HL-60/S4 (cell line): ENCODE measurements at regions not wholly inside any gene's neighbourhood (a gene's known extent, or its start where the extent isn't known, plus 50 kb on each side); places are given as distances from the start of the nearest gene placed in this dataset.
"Not testable (repeated sequence)": the region's sequence is repeated elsewhere in the genome, so short reads cannot be mapped to it uniquely, and the experiment has no call there.

Experiments used
- in situ Hi-C: fragments of 300-500 bp; cut with MboI; formaldehyde crosslinking; loops from 2 replicates; pipeline ENCODE4 v1.14.3; 2022; ENCODE audit warnings: low sequenced_read_pairs

DNA sequence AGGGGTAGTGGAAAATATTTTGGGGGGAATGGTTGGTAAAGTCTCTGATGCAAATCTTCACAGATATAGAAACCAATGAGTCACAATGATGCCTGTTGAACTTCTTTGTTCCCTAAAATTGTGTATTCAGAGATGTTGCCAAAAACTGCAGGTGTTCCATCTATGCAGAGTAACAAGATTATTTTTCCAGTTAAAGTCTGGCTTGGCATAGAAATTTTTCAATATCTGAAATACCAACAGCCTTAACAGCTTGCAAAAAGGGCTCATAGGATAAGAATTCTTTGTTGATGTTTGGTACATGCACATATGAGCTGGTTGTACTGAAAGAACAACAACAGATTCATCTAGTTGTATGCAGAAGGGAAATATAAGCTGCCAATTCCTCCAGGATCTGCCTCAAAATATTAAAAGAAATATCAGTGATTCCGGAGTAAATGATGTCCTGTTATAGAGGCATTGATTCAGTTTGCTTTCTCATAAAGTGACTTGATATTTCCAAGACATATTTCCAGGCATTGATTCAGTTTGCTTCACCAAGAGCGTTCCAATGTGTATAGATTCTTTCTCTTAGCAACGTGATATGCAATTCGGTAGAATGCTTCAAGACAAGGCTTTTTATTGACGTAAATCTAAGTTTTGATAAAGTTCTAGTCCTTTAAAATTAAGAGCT is 564.4 kb downstream of the TMA16 start:
- in situ Hi-C loops: no loop called here

DNA sequence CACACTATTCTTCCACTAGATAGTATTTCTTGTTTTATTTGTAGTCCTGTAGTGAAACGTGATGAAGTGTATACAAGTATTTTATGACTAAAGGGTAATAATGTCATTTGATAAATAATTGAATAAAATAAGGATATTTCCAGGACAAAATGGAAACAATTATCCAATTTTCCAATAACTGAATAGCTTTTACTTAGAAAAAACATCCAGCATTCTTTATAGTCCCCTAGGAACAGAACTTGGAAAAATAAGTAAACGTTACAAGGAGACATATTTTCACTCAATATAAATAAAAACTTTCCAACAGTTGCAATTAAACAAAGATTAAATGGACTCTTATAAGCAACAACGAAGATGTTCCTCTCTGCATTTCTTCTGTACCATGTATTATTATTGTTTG is 566.0 kb downstream of the TMA16 start:
- in situ Hi-C loops: no loop called here

DNA sequence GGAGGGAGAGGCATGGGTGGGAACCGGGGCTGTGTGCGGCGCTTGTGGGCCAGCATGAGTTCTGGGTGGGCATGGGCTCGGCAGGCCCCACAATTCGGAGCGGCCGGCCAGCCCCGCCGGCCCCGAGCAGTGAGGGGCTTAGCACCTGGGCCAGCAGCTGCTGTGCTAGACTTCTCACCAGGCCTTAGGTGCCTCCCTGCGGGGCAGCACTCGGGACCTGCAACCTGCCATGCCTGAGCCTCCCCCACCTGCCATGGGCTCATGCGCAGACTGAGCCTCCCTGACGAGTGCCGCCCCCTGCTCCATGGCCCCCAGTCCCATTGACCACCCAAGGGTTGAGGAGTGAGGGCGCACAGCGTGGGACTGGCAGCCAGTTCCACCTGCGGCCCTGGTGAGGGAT is 573.9 kb downstream of the TMA16 start:
- in situ Hi-C loops: no loop called here

DNA sequence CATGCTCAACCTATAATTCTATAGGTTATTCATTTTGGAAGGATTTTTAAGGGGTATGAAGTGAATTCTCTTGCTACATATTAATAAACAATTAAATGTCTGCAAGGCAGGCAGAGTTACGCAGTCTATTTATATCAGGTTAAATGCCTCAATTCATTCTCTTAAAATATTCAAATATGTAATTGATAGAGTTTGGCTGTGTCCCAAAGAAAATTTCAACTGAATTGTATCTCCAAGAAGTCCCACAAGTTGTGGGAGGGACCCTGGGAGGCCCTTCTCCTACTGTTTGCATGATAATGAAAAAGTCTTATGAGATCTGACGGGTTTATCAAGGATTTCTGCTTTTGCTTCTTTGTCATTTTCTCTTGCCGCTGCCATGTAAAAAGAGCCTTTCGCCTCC is 576.1 kb downstream of the TMA16 start:
- in situ Hi-C loops: no loop called here

DNA sequence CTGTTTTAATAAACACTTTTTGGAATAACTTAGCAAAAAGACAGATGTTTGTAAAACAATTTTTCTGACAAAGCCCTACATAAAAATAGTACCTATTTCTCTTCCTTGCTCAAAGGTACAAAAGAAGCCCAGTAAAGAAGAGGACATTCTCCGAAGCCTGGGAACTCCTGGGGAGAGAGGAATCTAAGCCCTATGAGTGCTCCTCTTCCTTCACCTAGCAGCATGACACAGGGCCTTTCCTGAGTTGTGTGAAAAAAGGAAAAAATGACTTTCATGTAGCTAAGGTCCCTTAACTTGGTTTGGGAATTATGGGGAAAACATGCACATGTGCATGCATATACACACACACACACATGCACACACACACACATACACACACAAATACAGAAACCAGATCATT is 586.9 kb downstream of the TMA16 start:
- in situ Hi-C loops: no loop called here

DNA sequence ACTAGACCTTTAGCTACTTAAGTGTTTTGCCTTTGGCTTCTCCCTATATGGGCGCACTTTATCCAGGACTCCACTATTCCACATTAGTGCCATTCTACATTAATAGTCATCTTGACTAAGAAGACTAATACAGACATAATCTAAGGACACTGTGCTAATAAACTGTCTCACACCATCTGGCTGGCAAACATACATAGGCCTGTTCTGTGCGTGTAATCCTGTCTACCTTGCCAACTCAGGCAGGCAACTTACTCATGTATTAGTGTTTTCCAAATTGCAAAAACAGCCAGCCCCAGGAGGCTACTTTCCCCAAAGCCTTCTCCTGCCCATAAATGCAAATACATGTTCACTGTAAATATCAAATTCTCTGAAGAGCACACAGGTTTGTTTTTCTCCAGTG is 587.3 kb downstream of the TMA16 start:
- in situ Hi-C loops: no loop called here

DNA sequence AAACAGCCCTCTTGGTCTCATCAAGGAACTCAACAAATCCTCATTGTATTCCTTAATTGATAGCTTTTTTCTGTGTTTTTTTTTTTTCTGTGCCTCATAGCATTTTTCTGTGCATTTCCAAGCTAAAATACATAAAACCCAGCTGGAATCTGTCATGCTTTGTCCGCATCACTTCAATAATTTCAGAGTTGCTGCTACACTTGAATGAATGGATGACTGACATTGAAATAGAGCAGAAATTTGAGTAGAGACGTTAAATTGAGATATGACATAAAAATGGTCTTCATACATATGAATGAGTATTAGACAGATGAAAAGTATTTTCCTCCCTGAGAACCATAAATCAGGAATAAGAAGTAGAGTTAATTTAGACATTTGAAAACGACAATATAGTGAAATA is 593.2 kb downstream of the TMA16 start:
- in situ Hi-C loops: no loop called here

DNA sequence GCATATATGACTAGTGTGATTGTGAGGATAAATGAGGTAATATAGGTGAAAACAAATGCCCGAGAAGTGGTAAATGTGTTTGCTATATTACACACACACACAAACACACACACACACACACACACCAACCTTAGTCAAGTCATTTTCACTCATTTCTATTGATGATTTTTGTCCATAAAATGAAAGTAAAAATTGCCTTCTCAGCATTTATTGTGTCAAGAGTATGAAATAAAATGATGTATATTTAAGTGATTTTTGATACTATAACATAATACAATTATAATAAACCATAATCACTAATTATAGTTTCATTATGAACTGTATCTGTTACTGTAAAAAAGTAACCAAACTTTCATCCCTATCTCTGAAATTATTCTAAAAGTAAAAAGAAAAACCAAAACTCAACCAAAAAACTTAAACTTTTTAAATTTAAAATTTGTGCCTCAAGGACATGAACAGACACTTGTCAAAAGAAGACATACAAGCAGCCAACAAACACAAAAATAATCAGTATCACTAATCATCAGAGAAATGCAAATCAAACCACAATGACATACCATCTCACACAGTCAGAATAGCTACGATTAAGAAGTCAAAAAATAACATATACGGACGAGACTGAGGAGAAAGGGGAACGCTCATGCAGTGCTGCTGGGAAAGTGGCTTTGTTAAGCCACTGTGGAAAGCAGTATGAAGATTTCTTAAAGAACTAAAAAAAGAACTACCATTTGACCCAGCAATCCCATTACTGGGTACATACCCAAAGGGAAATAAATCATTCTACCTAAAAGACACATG is 601.0 kb downstream of the TMA16 start:
- in situ Hi-C loops: no loop called here

DNA sequence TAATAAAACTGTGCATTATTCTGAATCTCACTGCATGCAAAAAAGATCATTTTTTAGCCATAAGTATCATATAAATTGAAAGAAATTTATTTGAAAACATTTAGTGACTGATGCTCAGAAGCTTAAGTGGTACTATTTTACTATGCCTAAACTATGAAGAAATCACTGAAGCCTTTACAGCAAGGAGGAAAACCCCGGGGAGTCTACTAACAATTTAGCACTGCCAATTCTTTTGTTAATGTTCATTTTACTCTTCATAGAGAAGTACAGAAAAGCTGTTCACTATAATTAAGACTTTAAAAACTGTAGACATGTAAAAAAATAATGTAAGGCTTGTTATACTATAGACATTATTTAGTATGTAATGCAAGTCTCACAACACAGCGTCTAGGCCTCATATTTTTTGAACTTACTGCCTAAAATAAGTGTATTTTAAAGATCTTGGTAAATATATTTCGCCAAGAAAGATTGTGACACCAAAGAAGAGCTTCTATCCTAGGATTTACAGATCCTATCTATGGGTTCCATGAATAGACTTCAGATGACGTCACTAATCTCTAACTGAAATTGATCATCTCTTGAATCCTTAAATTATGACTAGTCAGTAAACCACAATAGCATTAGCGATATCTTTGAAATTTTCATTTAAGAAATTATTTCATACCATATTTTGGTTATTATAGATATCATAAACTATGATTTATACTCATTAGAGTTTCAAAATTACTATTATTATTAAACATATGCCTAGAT is 602.5 kb downstream of the TMA16 start:
- in situ Hi-C loops: no loop called here

DNA sequence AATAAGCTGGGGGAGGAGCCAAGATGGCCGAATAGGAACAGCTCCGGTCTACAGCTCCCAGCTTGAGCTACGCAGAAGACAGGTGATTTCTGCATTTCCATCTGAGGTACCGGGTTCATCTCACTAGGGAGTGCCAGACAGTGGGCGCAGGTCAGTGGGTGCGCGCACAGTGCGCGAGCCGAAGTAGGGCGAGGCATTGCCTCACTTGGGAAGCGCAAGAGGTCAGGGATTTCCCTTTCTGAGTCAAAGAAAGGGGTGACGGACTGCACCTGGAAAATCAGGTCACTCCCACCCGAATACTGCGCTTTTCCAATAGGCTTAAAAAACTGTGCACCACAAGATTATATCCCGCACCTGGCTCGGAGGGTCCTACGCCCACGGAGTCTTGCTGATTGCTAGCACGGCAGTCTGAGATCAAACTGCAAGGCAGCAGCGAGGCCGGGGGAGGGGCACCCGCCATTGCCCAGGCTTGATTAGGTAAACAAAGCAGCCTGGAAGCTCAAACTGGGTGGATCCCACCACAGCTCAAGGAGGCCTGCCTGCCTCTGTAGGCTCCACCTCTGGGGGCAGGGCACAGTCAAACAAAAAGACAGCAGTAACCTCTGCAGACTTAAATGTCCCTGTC is 606.4 kb downstream of the TMA16 start:
- in situ Hi-C loops: not testable (repeated sequence)

DNA sequence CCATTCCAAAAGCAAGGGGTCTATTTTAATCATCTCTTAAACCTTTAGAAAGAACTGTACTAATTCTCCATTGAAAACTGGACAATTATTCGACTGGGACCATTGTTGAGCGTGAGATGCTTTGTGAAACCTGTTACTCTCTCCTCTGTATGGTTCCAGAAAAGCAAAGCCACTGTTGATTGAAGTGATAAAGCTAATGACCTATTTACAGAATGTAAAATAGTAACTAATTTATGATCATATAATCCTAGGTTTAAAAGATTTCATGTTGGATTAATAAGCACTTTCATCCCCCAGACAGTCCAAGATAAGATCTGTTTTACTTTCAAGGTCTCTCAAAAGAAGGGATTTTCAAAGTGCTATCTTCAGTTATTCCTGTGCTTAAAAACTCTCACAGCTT is 614.5 kb downstream of the TMA16 start:
- in situ Hi-C loops: no loop called here

DNA sequence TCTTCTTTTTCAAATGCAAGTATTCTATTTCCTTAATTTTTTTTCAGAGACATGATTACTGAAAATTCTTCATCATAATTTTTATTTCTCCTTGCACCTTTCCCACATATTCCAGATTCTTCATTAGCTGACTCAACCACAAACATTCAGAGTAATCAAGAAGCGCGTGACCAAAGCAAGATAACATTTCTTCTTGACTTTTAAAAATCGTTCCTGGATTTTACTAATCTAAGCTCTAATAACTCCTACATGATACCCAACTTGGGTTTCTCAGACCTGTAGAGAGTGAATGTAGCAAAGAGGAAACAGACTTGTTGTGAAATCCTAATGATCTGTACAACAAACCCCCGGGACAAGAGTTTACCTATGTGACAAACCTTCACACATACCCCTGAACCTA is 615.0 kb downstream of the TMA16 start:
- in situ Hi-C loops: no loop called here

DNA sequence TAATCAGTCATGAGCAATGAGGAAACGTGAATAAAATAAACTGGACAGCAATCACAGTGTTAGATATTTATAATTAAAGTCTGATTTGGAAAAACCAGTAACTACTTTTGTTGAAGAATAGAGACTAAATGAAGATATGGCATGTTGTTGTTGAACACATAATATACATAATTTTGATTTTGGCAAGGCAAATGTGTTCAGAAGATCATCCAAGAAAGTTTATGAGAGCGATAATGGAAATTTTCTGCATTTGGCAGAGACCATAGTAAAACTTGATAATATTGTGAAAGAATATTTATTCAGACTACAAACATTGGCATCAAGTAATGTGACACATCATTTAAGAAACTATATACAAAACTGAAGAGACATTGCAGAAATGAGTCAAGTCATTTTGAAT is 620.7 kb downstream of the TMA16 start:
- in situ Hi-C loops: no loop called here

DNA sequence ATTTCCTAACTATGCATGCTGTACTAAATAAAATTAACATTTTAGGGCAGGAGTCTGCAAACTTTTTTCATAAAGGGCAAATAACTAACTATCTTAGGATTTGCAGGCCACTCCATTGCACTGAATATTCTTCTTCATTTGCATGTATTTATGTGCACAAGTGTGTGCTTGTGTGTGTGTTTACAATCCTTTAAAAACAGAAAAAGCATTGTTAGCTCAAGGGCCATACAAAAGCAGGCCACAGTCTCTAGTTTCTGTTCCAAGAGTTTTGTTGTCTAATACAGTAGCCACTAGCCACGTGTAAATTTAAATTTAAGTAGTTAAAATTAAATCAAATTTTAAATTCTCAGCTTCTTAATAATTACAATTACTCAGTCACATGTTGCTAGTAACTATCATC is 621.8 kb downstream of the TMA16 start:
- in situ Hi-C loops: no loop called here

DNA sequence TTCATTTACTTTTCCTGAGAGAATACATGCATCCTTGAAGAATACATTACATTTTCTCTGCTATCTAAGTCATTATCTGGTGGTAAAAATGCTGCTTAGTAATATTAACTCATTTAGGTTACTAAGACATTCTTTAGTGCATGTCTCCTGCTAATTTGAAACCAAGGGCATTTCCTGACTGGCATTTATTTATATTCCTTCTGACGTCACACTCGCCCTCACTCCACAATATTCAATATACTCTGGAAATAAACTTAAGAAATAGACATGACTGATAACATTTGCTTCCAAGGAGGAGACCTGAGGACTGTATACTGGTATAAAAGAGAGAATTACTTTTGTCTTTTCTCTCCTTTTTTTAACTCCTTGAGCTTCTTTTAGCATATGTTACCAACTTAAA is 619.5 kb upstream of the SMIM31 start:
- in situ Hi-C loops: no loop called here

DNA sequence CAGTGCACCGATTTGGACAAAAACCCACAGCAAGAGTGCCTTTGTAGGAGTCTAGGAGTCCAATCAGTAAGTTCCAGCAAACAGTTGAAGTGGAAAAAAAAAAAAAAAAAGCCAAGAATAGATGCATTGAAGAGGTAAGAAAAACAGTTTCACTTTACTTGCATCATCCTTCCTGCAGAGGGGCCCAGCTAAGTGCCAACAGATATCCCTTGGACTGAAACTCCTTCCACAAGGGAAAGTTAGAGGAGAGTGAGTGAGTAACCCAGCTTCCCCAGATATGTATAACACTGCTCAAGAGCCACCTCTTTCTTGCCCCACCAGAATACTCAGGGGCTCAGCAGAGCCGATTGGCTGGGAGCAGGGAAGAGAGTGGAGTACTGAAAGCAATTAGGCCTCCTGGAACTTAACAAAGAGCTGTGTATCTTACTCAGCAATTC is 617.7 kb upstream of the SMIM31 start:
- in situ Hi-C loops: no loop called here

DNA sequence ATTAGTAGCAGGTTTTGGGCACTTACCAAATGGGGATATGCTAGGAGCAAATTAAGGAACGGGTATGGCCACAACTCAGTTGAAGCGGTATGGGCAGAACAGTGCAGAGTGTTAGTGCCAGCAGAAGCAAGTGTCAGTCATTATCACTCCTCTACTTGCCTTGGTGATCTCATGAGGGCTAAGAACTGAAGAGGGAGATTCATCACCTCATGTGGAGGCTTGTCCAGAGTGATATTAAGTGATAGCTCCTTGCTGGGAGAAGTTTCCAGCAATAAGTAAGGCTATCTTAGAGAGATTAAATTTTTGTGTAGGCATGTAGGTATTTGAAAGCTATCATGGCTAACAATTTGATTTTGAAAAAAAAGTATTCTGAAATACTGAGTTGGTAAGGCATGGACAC is 615.4 kb upstream of the SMIM31 start:
- in situ Hi-C loops: no loop called here

DNA sequence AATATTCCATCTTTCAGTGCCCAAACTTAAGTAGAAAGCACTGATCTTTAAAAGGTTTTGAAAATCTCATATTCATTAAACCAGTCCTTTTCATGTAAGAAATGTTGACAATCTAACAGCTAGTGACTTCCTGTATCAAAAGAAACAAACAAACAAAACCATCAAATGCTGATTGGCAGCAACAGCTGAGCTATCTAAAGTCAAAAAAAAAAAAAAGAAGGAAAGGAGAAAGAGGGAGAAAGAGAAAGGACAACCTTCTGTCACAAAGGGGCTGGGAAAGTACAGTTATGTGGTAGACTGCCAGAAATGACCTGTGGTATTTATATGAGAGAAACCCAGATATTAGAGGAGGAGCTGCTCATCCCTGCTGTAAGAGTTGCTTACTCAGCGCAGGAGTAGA is 614.6 kb upstream of the SMIM31 start:
- in situ Hi-C loops: no loop called here

DNA sequence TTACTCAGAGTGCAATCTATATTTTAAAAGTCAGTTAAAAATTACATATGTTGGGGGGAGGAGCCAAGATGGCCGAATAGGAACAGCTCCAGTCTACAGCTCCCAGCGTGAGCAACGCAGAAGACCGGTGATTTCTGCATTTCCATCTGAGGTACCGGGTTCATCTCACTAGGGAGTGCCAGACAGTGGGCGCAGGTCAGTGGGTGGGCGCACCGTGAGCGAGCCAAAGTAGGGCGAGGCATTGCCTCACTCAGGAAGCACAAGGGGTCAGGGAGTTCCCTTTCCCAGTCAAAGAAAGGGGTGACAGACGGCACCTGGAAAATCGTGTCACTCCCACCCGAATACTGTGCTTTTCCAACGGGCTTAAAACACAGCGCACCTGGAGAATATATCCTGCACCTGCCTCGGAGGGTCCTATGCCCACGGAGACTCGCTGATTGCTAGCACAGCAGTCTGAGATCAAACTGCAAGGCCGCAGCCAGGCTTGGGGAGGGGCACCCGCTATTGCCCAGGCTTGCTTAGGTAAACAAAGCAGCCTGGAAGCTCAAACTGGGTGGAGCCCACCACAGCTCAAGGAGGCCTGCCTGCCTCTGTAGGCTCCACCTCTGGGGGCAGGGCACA is 612.1 kb upstream of the SMIM31 start:
- in situ Hi-C loops: not testable (repeated sequence)

DNA sequence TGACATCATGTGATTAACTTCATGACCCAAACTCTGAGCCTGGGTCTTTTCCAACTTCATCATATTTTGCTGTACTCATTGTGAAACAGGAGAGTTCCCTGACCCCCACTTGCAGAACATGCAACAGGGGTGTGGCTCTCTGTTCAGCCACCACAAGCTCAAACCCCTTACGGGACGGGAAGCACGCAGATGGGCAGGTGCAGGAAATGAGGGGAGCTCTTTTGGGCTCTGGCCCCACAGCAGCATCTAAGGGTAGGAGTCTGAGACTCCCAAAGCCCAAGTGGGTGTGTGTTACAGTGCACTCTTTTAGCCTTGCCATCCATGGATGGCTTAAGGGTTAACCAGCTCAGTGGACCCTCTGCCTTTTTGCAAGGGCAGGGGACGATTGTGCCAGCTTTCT is 599.5 kb upstream of the SMIM31 start:
- in situ Hi-C loops: no loop called here

DNA sequence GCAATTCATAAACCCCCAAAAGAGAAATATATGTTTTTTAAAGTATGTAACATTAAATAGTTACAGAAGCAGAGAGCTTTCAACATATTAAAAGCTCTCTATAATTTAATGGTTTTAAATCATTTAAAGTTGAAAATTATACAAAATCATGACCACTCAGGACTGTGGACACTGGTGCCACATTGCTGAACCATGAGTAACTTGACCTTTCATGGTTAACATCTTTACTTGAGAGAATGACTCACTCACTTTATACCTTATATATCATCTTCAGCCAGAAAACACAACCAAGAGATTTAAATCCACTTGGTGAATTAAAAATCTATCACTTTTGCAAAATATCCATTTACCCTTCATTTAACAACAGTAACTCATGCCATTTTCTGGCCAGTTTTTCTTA is 584.3 kb upstream of the SMIM31 start:
- in situ Hi-C loops: no loop called here
